ENCODE measurements at regions not wholly inside any gene's neighbourhood (a gene's known extent, or its start where the extent isn't known, plus 50 kb on each side); places are given as distances from the start of the nearest gene placed in this dataset.
"Not testable (repeated sequence)": the region's sequence is repeated elsewhere in the genome, so short reads cannot be mapped to it uniquely, and the experiment has no call there.

DNA sequence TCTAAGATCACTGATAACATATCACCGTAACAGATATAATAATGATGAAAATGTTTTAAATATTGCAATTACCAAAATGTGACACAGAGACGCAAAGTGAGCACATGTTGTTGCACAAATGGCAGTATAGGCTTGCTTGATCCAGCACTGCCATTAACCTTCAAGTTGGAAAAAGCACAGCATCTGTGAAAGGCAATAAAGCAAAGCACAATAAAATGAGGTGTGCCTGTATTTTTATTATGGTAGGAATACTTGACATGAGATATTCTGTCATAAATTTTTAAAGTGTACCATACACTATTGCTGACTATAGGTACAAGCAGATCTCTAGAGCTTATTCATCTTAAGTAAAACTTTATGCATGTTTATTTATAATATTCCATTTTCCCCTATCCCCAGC is 312.2 kb downstream of the PTH2R start:
- no peak overlapping the region for H3K27ac ChIP-seq
- H3K27me3 ChIP-seq = no peaks in the 10 kb centered on the region
- H3K9me3 ChIP-seq = no peaks in the 10 kb centered on the region
- no peak for ATAC-seq
- TF ChIP-seq, protein P1, sequence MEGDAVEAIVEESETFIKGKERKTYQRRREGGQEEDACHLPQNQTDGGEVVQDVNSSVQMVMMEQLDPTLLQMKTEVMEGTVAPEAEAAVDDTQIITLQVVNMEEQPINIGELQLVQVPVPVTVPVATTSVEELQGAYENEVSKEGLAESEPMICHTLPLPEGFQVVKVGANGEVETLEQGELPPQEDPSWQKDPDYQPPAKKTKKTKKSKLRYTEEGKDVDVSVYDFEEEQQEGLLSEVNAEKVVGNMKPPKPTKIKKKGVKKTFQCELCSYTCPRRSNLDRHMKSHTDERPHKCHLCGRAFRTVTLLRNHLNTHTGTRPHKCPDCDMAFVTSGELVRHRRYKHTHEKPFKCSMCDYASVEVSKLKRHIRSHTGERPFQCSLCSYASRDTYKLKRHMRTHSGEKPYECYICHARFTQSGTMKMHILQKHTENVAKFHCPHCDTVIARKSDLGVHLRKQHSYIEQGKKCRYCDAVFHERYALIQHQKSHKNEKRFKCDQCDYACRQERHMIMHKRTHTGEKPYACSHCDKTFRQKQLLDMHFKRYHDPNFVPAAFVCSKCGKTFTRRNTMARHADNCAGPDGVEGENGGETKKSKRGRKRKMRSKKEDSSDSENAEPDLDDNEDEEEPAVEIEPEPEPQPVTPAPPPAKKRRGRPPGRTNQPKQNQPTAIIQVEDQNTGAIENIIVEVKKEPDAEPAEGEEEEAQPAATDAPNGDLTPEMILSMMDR (IDR thresholded peaks at IDR 0.05) = no peak
- no peaks in the 10 kb centered on the region for H3K36me3 ChIP-seq
- intact Hi-C loops (cut with DNase I) = no loop called here
- WGBS, 2 donors = 86 to 92% methylated on average over 2 of the region's 2 CpGs
- H3K4me1 ChIP-seq = no peaks in the 10 kb centered on the region
- H3K4me3 ChIP-seq = no peak overlapping the region
- DNase-seq = no peak

DNA sequence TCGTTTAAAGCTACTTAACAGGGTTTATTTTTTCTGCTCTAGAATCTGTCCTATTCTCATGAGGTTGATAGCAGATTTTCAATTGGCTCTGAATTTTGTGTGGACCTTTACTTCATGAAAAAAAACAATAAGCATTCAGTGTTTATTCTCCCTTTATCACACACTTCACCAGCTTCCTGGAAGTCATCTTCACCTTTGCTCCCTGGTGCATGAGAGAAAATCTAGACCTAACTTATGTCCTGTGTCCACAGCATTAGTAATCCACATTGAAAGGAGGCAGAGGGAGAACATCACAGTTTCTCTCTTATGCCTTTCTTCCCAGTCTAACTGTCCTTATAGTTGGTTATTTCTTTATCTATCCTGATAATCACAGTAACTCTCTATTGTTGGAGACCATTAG is 316.1 kb downstream of the PTH2R start:
- no peak overlapping the region for H3K4me3 ChIP-seq
- no peaks in the 10 kb centered on the region for H3K4me1 ChIP-seq
- intact Hi-C loops (cut with DNase I) = no loop called here
- H3K9me3 ChIP-seq = no peaks in the 10 kb centered on the region
- ATAC-seq = no peak
- no peaks in the 10 kb centered on the region for H3K27me3 ChIP-seq
- 40 to 41% methylated on average over 1 of the region's 1 CpG for WGBS, 2 donors
- no peak overlapping the region for H3K27ac ChIP-seq
- H3K36me3 ChIP-seq = no peaks in the 10 kb centered on the region
- TF ChIP-seq, protein P1 (IDR thresholded peaks at IDR 0.05) = no peak
- no peak for DNase-seq

DNA sequence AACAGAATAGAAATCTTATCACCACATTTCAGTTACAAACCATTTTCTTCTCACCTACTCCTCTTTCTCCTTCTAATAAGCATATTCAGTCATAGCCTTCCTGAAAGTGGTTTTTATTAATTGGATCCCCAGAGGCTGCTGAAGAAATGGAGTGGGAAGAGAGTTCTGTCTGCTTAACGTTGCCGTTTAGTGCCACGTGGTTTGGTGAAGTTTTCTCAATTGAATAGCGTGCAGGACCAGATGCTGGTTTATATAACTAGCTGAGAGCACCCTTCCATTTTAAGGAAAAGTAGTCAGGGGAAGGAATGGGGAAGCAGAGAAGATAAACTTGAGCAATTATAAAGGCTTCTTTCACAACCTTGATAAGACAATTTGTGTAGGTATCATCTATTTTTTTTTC is 318.7 kb downstream of the PTH2R start:
- WGBS, 2 donors = 49 to 58% methylated on average over 4 of the region's 4 CpGs
- no peak overlapping the region for H3K4me3 ChIP-seq
- H3K36me3 ChIP-seq = no peaks in the 10 kb centered on the region
- no peak overlapping the region for H3K27ac ChIP-seq
- no peak for DNase-seq
- ATAC-seq = no peak
- no peaks in the 10 kb centered on the region for H3K4me1 ChIP-seq
- no peaks in the 10 kb centered on the region for H3K9me3 ChIP-seq
- TF ChIP-seq, protein P1 (IDR thresholded peaks at IDR 0.05) = no peak
- H3K27me3 ChIP-seq = no peaks in the 10 kb centered on the region
- intact Hi-C loops (cut with DNase I) = no loop called here

DNA sequence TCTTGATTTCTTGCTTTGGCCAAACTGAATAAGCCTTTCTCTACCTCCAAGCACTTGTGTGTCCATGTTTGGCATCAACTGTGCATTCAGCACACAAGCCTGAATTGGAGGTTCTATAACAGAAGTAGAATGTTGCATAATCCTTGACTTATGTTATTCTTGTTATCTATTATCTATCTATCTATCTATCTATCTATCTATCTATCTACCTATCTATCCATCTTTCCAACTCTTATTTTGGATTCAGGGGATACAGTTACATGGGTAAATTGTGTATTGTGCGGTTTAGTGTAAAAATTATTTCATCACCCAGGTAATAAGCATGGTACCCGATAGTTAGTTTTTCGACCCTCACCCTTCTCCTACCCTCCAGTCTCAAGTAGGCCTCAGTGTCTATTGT is 319.6 kb downstream of the PTH2R start:
- TF ChIP-seq, protein P1 (IDR thresholded peaks at IDR 0.05) = no peak
- H3K4me1 ChIP-seq = no peaks in the 10 kb centered on the region
- intact Hi-C loops (cut with DNase I) = no loop called here
- 90 to 96% methylated on average over 3 of the region's 3 CpGs for WGBS, 2 donors
- H3K27me3 ChIP-seq = no peaks in the 10 kb centered on the region
- no peak for ATAC-seq
- no peaks in the 10 kb centered on the region for H3K36me3 ChIP-seq
- H3K27ac ChIP-seq = no peak overlapping the region
- no peak overlapping the region for H3K4me3 ChIP-seq
- H3K9me3 ChIP-seq = no peaks in the 10 kb centered on the region
- DNase-seq = no peak

DNA sequence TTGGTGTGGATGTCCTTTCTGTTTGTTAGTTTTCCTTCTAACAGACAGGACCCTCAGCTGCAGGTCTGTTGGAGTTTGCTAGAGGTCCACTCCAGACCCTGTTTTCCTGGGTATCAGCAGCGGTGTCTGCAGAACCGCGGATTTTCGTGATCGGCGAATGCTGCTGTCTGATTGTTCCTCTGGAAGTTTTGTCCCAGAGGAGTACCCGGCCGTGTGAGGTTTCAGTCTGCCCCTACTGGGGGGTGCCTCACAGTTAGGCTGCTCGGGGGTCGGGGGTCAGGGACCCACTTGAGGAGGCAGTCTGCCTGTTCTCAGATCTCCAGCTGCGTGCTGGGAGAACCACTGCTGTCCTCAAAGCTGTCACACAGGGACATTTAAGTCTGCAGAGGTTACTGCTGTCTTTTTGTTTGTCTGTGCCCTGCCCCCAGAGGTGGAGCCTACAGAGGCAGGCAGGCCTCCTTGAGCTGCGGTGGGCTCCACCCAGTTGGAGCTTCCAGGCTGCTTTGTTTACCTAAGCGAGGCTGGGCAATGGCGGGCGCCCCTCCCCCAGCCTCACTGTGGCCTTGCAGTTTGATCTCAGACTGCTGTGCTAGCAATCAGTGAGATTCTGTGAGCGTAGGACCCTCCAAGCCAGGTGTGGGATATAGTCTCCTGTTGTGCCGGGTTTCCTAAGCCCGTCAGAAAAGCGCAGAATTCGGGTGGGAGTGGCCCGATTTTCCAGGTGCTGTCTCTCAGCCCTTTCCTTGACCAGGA is 345.2 kb downstream of the PTH2R start:
- H3K36me3 ChIP-seq; H3K4me1 ChIP-seq; H3K27me3 ChIP-seq; intact Hi-C loops (cut with DNase I); ATAC-seq; DNase-seq; H3K4me3 ChIP-seq; H3K27ac ChIP-seq: not testable (repeated sequence)
- H3K9me3 ChIP-seq = peaks cover 0 to 32% (median 17%) of the 10 kb centered on the region in 11 donors
- WGBS, 2 donors = 83 to 89% methylated on average over 21 of the region's 21 CpGs

Measured in heart right ventricle (tissue), 16 donors.